Fibroblast of mammary gland (primary cell): ENCODE measurements at regions not wholly inside any gene's neighbourhood (a gene's known extent, or its start where the extent isn't known, plus 50 kb on each side); places are given as distances from the start of the nearest gene placed in this dataset.
"Not testable (repeated sequence)": the region's sequence is repeated elsewhere in the genome, so short reads cannot be mapped to it uniquely, and the experiment has no call there.

Source experiments
- DNase-seq: peaks from one replicate; pipeline ENCODE4 v3.0.0-alpha.2; 2010; ENCODE audit warnings: low read depth
- H3K4me3 ChIP-seq: 2 replicates; pipeline ENCODE4 v1.5.1; 2011; ENCODE audit warnings: low read depth, mild to moderate bottlenecking, low read length, moderate library complexity; ENCODE audit not compliant: control insufficient read depth
- TF ChIP-seq, protein P1 (sequence below): conservative IDR thresholded peaks from 2 replicates; pipeline ENCODE4 v1.5.1; 2011; ENCODE audit warnings: low read depth, low read length, inconsistent platforms; ENCODE audit not compliant: control insufficient read depth, insufficient read depth

DNA sequence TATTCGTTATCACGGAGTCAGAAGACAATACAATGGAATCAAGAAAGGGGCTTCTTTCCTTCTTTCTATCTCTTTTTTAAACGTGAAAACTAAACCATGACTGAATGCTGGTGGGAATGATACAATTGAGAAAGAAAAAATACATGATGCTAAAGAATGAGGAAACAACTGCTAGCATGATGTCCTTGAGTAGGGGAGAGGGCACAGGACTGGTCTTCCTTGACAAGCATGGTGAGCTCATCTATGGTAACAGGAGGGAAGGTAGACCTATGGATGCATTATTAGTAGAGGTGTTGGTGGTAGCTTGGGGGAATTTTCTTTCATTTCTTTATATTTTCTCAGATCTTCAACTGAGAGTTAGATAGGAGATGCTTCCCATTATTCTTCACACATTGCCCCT is 88.9 kb upstream of the COL1A2 start:
- TF ChIP-seq, protein P1, sequence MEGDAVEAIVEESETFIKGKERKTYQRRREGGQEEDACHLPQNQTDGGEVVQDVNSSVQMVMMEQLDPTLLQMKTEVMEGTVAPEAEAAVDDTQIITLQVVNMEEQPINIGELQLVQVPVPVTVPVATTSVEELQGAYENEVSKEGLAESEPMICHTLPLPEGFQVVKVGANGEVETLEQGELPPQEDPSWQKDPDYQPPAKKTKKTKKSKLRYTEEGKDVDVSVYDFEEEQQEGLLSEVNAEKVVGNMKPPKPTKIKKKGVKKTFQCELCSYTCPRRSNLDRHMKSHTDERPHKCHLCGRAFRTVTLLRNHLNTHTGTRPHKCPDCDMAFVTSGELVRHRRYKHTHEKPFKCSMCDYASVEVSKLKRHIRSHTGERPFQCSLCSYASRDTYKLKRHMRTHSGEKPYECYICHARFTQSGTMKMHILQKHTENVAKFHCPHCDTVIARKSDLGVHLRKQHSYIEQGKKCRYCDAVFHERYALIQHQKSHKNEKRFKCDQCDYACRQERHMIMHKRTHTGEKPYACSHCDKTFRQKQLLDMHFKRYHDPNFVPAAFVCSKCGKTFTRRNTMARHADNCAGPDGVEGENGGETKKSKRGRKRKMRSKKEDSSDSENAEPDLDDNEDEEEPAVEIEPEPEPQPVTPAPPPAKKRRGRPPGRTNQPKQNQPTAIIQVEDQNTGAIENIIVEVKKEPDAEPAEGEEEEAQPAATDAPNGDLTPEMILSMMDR, result no peak
- H3K4me3 ChIP-seq, result no peak overlapping the region
- DNase-seq, result no peak

DNA sequence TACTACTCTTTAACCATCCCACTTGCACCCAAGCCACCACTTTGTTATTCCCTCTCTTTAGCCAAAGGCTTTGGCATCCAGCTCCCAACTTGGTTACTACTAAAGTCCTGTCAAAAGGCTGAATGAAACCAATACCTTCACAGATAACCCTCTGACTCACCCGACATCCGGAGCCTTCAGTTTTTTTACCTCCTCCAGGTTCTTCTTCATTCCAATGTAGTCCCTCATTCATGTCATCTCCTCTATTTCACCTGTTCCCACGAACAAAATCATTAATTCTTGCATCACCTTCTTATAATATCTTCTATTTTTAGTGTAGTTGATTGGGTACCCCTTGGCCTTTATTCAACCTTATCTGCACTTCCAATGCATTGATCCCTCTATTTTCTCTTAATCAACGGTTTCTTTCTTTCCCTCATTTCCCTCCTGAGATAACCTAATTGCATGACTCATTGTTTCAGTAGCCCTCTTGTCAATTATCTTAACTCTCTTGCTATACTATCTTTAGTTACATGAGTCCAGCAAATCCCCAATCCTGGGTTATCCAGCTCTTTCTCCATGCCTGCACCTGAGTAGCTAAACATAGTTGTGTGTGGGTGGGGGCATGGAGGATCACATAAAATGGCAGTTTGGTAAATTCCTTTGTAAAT is 87.2 kb upstream of the COL1A2 start:
- TF ChIP-seq, protein P1, result no peak
- DNase-seq, result no peak
- H3K4me3 ChIP-seq, result no peak overlapping the region

DNA sequence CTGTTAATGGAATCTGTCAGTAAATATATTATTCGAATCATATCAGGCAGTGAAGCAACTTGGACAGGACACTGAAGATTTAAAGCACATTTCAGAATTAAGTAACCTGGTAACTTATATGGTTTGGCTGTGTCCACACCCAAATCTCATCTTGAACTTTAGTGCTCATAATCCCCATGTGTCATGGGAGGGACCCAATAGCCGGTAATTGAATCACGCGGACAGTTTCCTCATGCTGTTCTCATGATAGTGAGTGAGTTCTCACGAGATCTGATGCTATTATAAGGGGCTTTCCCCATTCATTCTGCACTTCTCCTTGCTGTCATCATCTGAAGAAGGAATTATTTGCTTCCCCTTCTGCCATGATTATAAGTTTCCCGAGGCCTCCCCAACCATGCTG is 83.2 kb upstream of the COL1A2 start:
- TF ChIP-seq, protein P1, result no peak
- DNase-seq, result no peak
- H3K4me3 ChIP-seq, result no peak overlapping the region

DNA sequence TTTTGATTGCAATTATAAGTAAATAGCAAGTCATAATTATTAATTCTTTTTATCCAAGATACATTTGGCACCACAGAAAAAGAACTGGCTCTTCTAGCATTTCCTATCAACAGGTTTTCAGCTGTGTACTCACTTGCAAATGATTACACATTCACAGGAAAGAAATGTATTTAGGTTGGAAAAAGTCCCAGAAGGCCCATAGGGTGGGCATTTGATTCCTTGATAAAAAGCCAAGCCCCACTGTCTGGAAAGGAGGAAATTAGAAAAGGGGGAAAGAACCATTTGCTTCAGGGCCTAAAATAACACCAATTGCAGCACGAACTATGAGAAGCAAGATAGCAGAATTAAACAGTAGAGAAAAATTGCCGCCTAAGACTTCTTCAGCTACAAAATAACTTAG is 80.8 kb upstream of the COL1A2 start:
- DNase-seq, result no peak
- TF ChIP-seq, protein P1, result no peak
- no peak overlapping the region for H3K4me3 ChIP-seq

DNA sequence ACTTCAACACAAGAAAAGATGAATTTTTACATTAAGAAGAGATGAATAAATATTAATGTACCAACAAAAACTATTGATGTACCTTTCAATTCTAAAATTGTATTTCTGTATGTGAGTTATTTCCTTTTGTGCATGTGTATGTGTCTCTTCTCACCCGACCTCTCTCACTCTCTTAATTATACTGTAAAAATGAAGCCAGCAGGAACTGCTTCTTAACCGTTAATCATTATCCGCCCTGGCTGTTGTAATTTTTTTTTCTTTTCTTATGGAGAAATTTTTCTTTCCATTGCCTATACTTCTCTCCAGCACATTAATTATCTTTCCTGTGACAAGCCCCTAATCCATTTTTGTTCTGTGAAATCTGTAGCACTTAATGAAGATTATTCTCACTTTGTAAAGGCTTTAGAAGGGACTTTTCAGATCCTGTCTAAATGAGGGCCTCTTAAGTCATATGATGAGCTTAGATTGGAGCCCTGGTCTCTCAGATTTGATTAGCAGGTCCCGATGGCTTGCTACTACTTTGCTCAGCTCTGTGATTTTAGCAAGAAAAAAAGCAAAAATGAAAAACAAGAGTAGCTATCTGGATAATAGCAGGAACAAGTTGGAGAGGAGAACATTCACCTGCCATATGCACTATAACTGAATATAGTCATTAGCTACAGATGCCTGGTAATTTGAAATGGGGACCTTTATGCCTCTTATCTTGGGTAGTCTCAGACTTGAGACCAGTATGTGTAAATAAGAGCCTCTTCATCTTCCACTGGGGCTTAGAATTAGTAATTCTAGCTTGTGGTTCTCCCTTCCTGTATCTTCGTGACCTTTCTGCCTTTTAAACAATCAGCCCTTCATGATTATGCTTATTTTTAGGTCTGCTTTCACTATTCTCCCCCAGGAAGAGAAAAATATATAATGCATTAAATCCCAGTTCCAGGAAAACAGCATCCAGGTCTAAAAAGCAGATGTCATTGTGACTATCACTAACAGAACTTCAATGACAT is 80.0 kb upstream of the COL1A2 start:
- DNase-seq, result no peak
- TF ChIP-seq, protein P1, result no peak

DNA sequence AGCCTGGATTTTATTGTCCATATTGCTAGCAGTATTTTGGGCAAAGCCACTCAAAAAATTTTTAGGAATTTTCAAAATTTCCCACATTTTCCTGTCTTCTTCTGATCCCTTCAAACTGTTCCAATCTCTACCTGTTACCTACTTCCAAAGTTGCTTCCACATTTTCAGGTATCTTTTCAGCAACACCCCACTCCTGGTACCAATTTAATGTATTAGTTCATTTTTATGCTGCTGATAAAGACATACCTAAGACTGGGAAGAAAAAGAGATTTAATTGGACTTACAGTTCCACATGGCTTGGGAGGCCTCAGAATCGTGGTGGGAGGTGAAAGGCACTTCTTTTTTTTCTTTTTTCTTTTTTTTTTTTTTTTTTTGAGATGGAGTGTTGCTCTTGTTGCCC is 73.6 kb upstream of the COL1A2 start:
- H3K4me3 ChIP-seq, DNase-seq: not testable (repeated sequence)

More for the DNA sequence above, 80.0 kb upstream of the COL1A2 start:
- no peak overlapping the region for H3K4me3 ChIP-seq

DNA sequence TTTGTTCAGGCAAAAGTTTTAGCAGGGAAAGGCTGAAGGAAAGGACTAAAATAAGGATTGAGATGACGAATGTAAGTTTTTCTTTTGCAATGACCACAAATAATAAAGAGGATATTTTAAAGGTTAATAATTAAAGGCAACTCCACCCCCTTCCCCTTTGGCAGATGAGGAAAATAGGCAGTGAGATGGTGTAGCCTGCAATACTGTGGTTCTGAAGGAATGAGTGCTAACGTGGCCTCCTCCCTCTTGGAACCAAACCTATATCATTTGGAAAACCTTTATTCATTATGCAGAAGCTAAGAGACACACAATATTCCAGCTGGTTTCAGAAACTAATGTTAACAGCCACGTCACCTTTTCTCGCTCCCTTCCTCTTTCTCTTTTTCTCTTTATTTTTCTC is 70.9 kb upstream of the COL1A2 start:
- H3K4me3 ChIP-seq, result no peak overlapping the region
- no peak for DNase-seq
- TF ChIP-seq, protein P1, result no peak
